ENCODE measurements at regions not wholly inside any gene's neighbourhood (a gene's known extent, or its start where the extent isn't known, plus 50 kb on each side); places are given as distances from the start of the nearest gene placed in this dataset.
"Not testable (repeated sequence)": the region's sequence is repeated elsewhere in the genome, so short reads cannot be mapped to it uniquely, and the experiment has no call there.

GRCh38 chr6:144434308-144434990 is 149.3 kb downstream of the UTRN start:
- DNase-seq (ENCODE audit: low read depth): no peak

GRCh38 chr6:144435602-144436426 is 150.7 kb downstream of the UTRN start:
- DNase-seq (ENCODE audit: low read depth): no peak

GRCh38 chr6:144437105-144437504 is 152.0 kb downstream of the UTRN start:
- no peak for DNase-seq (ENCODE audit: low read depth)

- no peak for DNase-seq (ENCODE audit: low read depth)
Observed at GRCh38 chr6:144438103-144438502, 153.0 kb downstream of the UTRN start.

- no peak for DNase-seq (ENCODE audit: low read depth)
Observed at GRCh38 chr6:144439016-144439415, 153.9 kb downstream of the UTRN start.

GRCh38 chr6:144441801-144442200 is 156.7 kb downstream of the UTRN start:
- DNase-seq (ENCODE audit: low read depth): not testable (repeated sequence)

- DNase-seq (ENCODE audit: low read depth): no peak
Observed at GRCh38 chr6:144443157-144443556, 158.0 kb downstream of the UTRN start.

- no peak for DNase-seq (ENCODE audit: low read depth)
Observed at GRCh38 chr6:144447472-144447871, 162.3 kb downstream of the UTRN start.

- no peak for DNase-seq (ENCODE audit: low read depth)
Observed at GRCh38 chr6:144449218-144449617, 164.1 kb downstream of the UTRN start.

- no peak for DNase-seq (ENCODE audit: low read depth)
Observed at GRCh38 chr6:144449911-144450597, 164.9 kb downstream of the UTRN start.

GRCh38 chr6:144460327-144461095 is 175.4 kb downstream of the UTRN start:
- no peak for DNase-seq (ENCODE audit: low read depth)

- no peak for DNase-seq (ENCODE audit: low read depth)
Observed at GRCh38 chr6:144462058-144462457, 176.9 kb downstream of the UTRN start.

- no peak for DNase-seq (ENCODE audit: low read depth)
Observed at GRCh38 chr6:144466716-144467115, 181.6 kb downstream of the UTRN start.

- DNase-seq (ENCODE audit: low read depth): no peak
Observed at GRCh38 chr6:144467172-144467762, 182.1 kb downstream of the UTRN start.

- no peak for DNase-seq (ENCODE audit: low read depth)
Observed at GRCh38 chr6:144467921-144468320, 182.8 kb downstream of the UTRN start.

- DNase-seq (ENCODE audit: low read depth): no peak
Observed at GRCh38 chr6:144468709-144469108, 183.6 kb downstream of the UTRN start.

GRCh38 chr6:144469144-144469575 is 184.0 kb downstream of the UTRN start:
- no peak for DNase-seq (ENCODE audit: low read depth)

GRCh38 chr6:144470201-144470600 is 185.1 kb downstream of the UTRN start:
- DNase-seq (ENCODE audit: low read depth): not testable (repeated sequence)

- no peak for DNase-seq (ENCODE audit: low read depth)
Observed at GRCh38 chr6:144471986-144472385, 186.9 kb downstream of the UTRN start.

GRCh38 chr6:144474290-144474689 is 189.2 kb downstream of the UTRN start:
- no peak for DNase-seq (ENCODE audit: low read depth)

GRCh38 chr6:144474904-144475303 is 189.8 kb downstream of the UTRN start:
- DNase-seq (ENCODE audit: low read depth): no peak

- DNase-seq (ENCODE audit: low read depth): no peak
Observed at GRCh38 chr6:144475411-144475810, 190.3 kb downstream of the UTRN start.

All from stimulated activated CD8-positive, alpha-beta memory T cell treated with anti-CD3 and anti-CD28 coated beads, Interleukin-12 subunit alpha, Interleukin-12 subunit beta, amount 100 ng/mL, for 4 hours (primary cell).